ENCODE measurements at regions not wholly inside any gene's neighbourhood (a gene's known extent, or its start where the extent isn't known, plus 50 kb on each side); places are given as distances from the start of the nearest gene placed in this dataset.

DNA sequence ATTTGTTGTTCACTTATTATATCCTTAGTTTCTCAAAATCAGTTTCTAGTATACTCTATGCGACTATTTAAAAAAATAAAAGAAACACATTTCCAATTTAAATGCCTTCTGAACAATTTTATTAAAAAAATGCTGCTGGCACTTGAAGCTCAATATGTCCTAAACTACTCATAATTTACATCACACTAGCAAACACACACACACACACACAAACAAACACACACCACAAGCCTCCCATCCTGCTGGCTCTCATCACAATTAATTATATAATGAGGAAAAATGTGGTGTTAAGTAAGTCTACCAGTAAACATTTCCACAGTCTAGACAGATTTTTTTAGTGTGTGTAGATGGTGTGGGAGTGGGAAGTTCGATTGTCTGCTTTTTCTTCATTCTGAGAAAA lies 350.3 kb downstream of the AASDHPPT start:
- no peak for DNase-seq (ENCODE audit: low read depth)
- Histone ChIP-seq H3K36me3 (ENCODE audit: control insufficient read depth, insufficient read depth, low read length, severe bottlenecking) (no peaks in the 10 kb centered on the region), H3K4me3 (ENCODE audit: low read length) (no peak overlapping the region), H3K4me1 (ENCODE audit: control insufficient read depth, insufficient read depth, low read length) (peaks cover 7% of the 10 kb centered on the region), H3K9ac (ENCODE audit: low read length) (no peak overlapping the region), H3K27me3 (replicated peaks; ENCODE audit: control insufficient read depth, insufficient read depth, low read length) (no peaks in the 10 kb centered on the region), H3K9me3 (ENCODE audit: control insufficient read depth, low read length) (no peaks in the 10 kb centered on the region)

GRCh38 chr11:106442032-106442431 lies 364.6 kb downstream of the AASDHPPT start:
- H3K4me3 ChIP-seq (ENCODE audit: low read length): no peak overlapping the region
- no peak overlapping the region for H3K9ac ChIP-seq (ENCODE audit: low read length)
- H3K4me1 ChIP-seq (ENCODE audit: control insufficient read depth, insufficient read depth, low read length): no peaks in the 10 kb centered on the region
- H3K27me3 ChIP-seq (replicated peaks; ENCODE audit: control insufficient read depth, insufficient read depth, low read length): no peaks in the 10 kb centered on the region
- peak; percentile 42 for DNase-seq (ENCODE audit: low read depth)
- H3K36me3 ChIP-seq (ENCODE audit: control insufficient read depth, insufficient read depth, low read length, severe bottlenecking): no peaks in the 10 kb centered on the region
- H3K9me3 ChIP-seq (ENCODE audit: control insufficient read depth, low read length): no peaks in the 10 kb centered on the region

GRCh38 chr11:106446302-106446701 lies 368.8 kb downstream of the AASDHPPT start:
- no peak for DNase-seq (ENCODE audit: low read depth)
- Histone ChIP-seq H3K36me3 (ENCODE audit: control insufficient read depth, insufficient read depth, low read length, severe bottlenecking) (no peaks in the 10 kb centered on the region), H3K9me3 (ENCODE audit: control insufficient read depth, low read length) (no peaks in the 10 kb centered on the region), H3K4me3 (ENCODE audit: low read length) (no peak overlapping the region), H3K4me1 (ENCODE audit: control insufficient read depth, insufficient read depth, low read length) (no peaks in the 10 kb centered on the region), H3K9ac (ENCODE audit: low read length) (no peak overlapping the region), H3K27me3 (replicated peaks; ENCODE audit: control insufficient read depth, insufficient read depth, low read length) (no peaks in the 10 kb centered on the region)

GRCh38 chr11:106446955-106447354 lies 369.5 kb downstream of the AASDHPPT start:
- no peak overlapping the region for H3K9ac ChIP-seq (ENCODE audit: low read length)
- no peak for DNase-seq (ENCODE audit: low read depth)
- no peaks in the 10 kb centered on the region for H3K27me3 ChIP-seq (replicated peaks; ENCODE audit: control insufficient read depth, insufficient read depth, low read length)
- H3K36me3 ChIP-seq (ENCODE audit: control insufficient read depth, insufficient read depth, low read length, severe bottlenecking): no peaks in the 10 kb centered on the region
- no peak overlapping the region for H3K4me3 ChIP-seq (ENCODE audit: low read length)
- no peaks in the 10 kb centered on the region for H3K9me3 ChIP-seq (ENCODE audit: control insufficient read depth, low read length)
- no peaks in the 10 kb centered on the region for H3K4me1 ChIP-seq (ENCODE audit: control insufficient read depth, insufficient read depth, low read length)

- Histone ChIP-seq H3K9ac (ENCODE audit: low read length) (no peak overlapping the region), H3K9me3 (ENCODE audit: control insufficient read depth, low read length) (no peaks in the 10 kb centered on the region), H3K36me3 (ENCODE audit: control insufficient read depth, insufficient read depth, low read length, severe bottlenecking) (no peaks in the 10 kb centered on the region), H3K4me3 (ENCODE audit: low read length) (no peak overlapping the region), H3K27me3 (replicated peaks; ENCODE audit: control insufficient read depth, insufficient read depth, low read length) (no peaks in the 10 kb centered on the region), H3K4me1 (ENCODE audit: control insufficient read depth, insufficient read depth, low read length) (no peaks in the 10 kb centered on the region)
- no peak for DNase-seq (ENCODE audit: low read depth)
Measured at GRCh38 chr11:106447631-106448191, 370.2 kb downstream of the AASDHPPT start.

- Histone ChIP-seq H3K27me3 (replicated peaks; ENCODE audit: control insufficient read depth, insufficient read depth, low read length) (no peaks in the 10 kb centered on the region), H3K9ac (ENCODE audit: low read length) (no peak overlapping the region), H3K4me1 (ENCODE audit: control insufficient read depth, insufficient read depth, low read length) (no peaks in the 10 kb centered on the region), H3K4me3 (ENCODE audit: low read length) (no peak overlapping the region), H3K36me3 (ENCODE audit: control insufficient read depth, insufficient read depth, low read length, severe bottlenecking) (no peaks in the 10 kb centered on the region), H3K9me3 (ENCODE audit: control insufficient read depth, low read length) (peaks cover 11% of the 10 kb centered on the region)
- no peak for DNase-seq (ENCODE audit: low read depth)
Measured at GRCh38 chr11:106449763-106450162, 372.3 kb downstream of the AASDHPPT start.

- no peak overlapping the region for H3K4me3 ChIP-seq (ENCODE audit: low read length)
- no peak for DNase-seq (ENCODE audit: low read depth)
- H3K9me3 ChIP-seq (ENCODE audit: control insufficient read depth, low read length): peaks cover 11% of the 10 kb centered on the region
- H3K9ac ChIP-seq (ENCODE audit: low read length): no peak overlapping the region
- no peaks in the 10 kb centered on the region for H3K36me3 ChIP-seq (ENCODE audit: control insufficient read depth, insufficient read depth, low read length, severe bottlenecking)
- H3K27me3 ChIP-seq (replicated peaks; ENCODE audit: control insufficient read depth, insufficient read depth, low read length): no peaks in the 10 kb centered on the region
- no peaks in the 10 kb centered on the region for H3K4me1 ChIP-seq (ENCODE audit: control insufficient read depth, insufficient read depth, low read length)
Measured at GRCh38 chr11:106451228-106451922, 373.9 kb downstream of the AASDHPPT start.

DNA sequence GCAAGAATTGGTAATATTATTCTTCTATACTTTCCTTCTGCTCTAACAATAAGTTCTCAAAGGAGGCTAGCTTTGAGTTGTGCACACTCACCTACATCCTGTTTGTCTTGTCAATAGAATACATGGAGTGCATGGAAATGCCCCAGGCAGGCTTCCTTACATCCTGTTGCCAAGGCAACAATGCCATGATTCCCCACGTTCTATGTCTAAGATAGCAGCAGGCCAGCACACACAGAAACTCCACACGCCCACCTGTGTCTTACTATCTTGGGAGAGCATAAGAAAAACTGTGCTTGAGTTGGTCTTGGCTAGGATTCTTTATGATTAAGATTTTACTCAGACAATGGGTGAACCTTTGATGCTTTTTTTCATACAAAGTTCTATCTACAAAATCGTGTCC lies 379.2 kb downstream of the AASDHPPT start:
- Histone ChIP-seq H3K9ac (ENCODE audit: low read length) (no peak overlapping the region), H3K9me3 (ENCODE audit: control insufficient read depth, low read length) (peaks cover 11% of the 10 kb centered on the region), H3K36me3 (ENCODE audit: control insufficient read depth, insufficient read depth, low read length, severe bottlenecking) (no peaks in the 10 kb centered on the region), H3K27me3 (replicated peaks; ENCODE audit: control insufficient read depth, insufficient read depth, low read length) (no peaks in the 10 kb centered on the region), H3K4me3 (ENCODE audit: low read length) (no peak overlapping the region), H3K4me1 (ENCODE audit: control insufficient read depth, insufficient read depth, low read length) (peaks cover 8% of the 10 kb centered on the region)
- no peak for DNase-seq (ENCODE audit: low read depth)

DNA sequence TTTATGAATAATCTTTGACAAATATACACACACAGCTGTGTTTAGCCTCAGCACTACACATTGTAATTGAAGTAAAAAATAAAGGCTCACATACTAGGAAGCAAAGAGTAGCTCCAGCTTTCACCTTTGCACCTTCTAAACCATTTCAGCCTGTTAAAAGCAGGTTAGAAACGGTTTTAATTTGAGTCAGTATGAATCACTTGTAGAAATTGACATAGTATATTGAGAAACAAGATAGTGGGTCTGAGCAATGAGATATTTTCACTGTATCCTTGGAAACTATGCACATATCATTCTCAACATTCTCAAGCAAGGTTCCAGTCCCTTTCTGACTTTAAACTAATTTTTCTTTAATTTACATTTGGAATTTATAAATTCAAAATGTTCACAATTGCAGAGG lies 380.3 kb downstream of the AASDHPPT start:
- Histone ChIP-seq H3K9me3 (ENCODE audit: control insufficient read depth, low read length) (peaks cover 11% of the 10 kb centered on the region), H3K4me3 (ENCODE audit: low read length) (no peak overlapping the region)

DNA sequence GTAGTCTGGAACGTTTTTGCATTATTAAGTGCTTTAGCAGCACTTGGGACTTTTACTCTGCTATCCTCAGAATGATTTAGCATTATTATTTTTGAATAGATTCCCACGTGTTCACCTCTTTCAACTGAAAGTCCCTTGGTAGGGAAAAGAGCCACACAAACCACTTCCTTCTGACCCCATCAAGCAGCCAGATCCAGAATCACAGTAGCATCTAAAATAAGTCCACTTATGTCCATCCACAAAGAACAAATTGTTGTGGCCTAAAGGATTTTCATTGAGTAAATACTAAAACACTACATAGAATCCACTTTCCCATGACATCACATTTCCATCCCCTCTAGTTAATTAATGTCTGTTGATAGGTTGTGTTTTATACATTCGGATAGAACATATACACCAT lies 381.7 kb downstream of the AASDHPPT start:
- no peaks in the 10 kb centered on the region for H3K27me3 ChIP-seq (replicated peaks; ENCODE audit: control insufficient read depth, insufficient read depth, low read length)
- H3K4me1 ChIP-seq (ENCODE audit: control insufficient read depth, insufficient read depth, low read length): peaks cover 33% of the 10 kb centered on the region
- H3K9me3 ChIP-seq (ENCODE audit: control insufficient read depth, low read length): peaks cover under 1% of the 10 kb centered on the region
- H3K9ac ChIP-seq (ENCODE audit: low read length): no peak overlapping the region
- H3K36me3 ChIP-seq (ENCODE audit: control insufficient read depth, insufficient read depth, low read length, severe bottlenecking): no peaks in the 10 kb centered on the region
- no peak for DNase-seq (ENCODE audit: low read depth)
- no peak overlapping the region for H3K4me3 ChIP-seq (ENCODE audit: low read length)

More for the DNA sequence above, 380.3 kb downstream of the AASDHPPT start:
- Histone ChIP-seq H3K36me3 (ENCODE audit: control insufficient read depth, insufficient read depth, low read length, severe bottlenecking) (no peaks in the 10 kb centered on the region), H3K4me1 (ENCODE audit: control insufficient read depth, insufficient read depth, low read length) (peaks cover 19% of the 10 kb centered on the region), H3K9ac (ENCODE audit: low read length) (no peak overlapping the region), H3K27me3 (replicated peaks; ENCODE audit: control insufficient read depth, insufficient read depth, low read length) (no peaks in the 10 kb centered on the region)
- DNase-seq (ENCODE audit: low read depth): peak; percentile 66

GRCh38 chr11:106461148-106461691 lies 383.8 kb downstream of the AASDHPPT start:
- Histone ChIP-seq H3K27me3 (replicated peaks; ENCODE audit: control insufficient read depth, insufficient read depth, low read length) (no peaks in the 10 kb centered on the region), H3K4me1 (ENCODE audit: control insufficient read depth, insufficient read depth, low read length) (peaks cover 38% of the 10 kb centered on the region), H3K9me3 (ENCODE audit: control insufficient read depth, low read length) (no peaks in the 10 kb centered on the region), H3K9ac (ENCODE audit: low read length) (peak overlapping the region; percentile 47), H3K4me3 (ENCODE audit: low read length) (no peak overlapping the region), H3K36me3 (ENCODE audit: control insufficient read depth, insufficient read depth, low read length, severe bottlenecking) (no peaks in the 10 kb centered on the region)
- no peak for DNase-seq (ENCODE audit: low read depth)

Data from adipocyte (in vitro differentiated cells).